ENCODE measurements at regions not wholly inside any gene's neighbourhood (a gene's known extent, or its start where the extent isn't known, plus 50 kb on each side); places are given as distances from the start of the nearest gene placed in this dataset.
"Not testable (repeated sequence)": the region's sequence is repeated elsewhere in the genome, so short reads cannot be mapped to it uniquely, and the experiment has no call there.

DNA sequence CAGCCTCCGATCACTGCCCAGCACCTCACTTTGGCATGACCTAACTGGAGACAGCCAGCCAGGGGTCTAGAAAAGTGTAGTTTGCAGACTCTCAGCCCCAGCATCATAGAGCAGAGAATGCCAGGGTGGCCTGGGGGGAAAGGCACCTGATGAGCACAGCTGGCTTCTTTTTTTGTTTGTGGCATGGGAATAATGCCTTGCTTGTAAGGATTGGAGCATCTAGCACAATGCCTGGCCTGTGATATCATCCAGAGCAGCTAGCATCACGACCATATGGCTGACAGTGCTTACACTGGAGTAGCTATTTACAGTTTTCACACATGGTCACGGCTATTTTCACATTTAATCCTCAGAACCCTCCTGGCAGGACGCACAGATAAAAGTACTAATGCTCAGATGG lies 594.8 kb upstream of the B3GAT1 start:
- DNase-seq (ENCODE audit: extremely low spot score): no peak
- CTCF ChIA-PET: no interaction called here
- POLR2A ChIA-PET: no interaction called here
- TF ChIP-seq CTBP1 (IDR thresholded peaks at IDR 0.05; ENCODE audit: borderline replicate concordance) (no peak), ZNF384 (IDR thresholded peaks at IDR 0.05) (no peak), FOXK2 (IDR thresholded peaks at IDR 0.05) (no peak), FOXM1 (IDR thresholded peaks at IDR 0.05; ENCODE audit: borderline replicate concordance) (no peak), BHLHE40 (IDR thresholded peaks at IDR 0.05; ENCODE audit: borderline replicate concordance) (no peak), HDGF (IDR thresholded peaks at IDR 0.05; ENCODE audit: borderline replicate concordance) (no peak), ARNT (IDR thresholded peaks at IDR 0.05) (no peak), NFRKB (IDR thresholded peaks at IDR 0.05) (no peak), L3MBTL2 (conservative IDR thresholded peaks at IDR 0.05) (no peak), PKNOX1 (IDR thresholded peaks at IDR 0.05) (no peak), SUZ12 (IDR thresholded peaks at IDR 0.05) (no peak), FOXA1 (IDR thresholded peaks at IDR 0.05) (no peak), TARDBP (IDR thresholded peaks at IDR 0.05) (no peak), SP1 (IDR thresholded peaks at IDR 0.05) (no peak), ELF4 (IDR thresholded peaks at IDR 0.05) (no peak), LEF1 (IDR thresholded peaks at IDR 0.05; ENCODE audit: borderline replicate concordance) (no peak)

- no peak for DNase-seq (ENCODE audit: extremely low spot score)
- no peak for TF ChIP-seq SUZ12 (IDR thresholded peaks at IDR 0.05)
- TF ChIP-seq ELF4 (IDR thresholded peaks at IDR 0.05): no peak
- no peak for TF ChIP-seq CTBP1 (IDR thresholded peaks at IDR 0.05; ENCODE audit: borderline replicate concordance)
- TF ChIP-seq FOXA1 (IDR thresholded peaks at IDR 0.05): no peak
- TF ChIP-seq SP1 (IDR thresholded peaks at IDR 0.05): no peak
- TF ChIP-seq L3MBTL2 (conservative IDR thresholded peaks at IDR 0.05): no peak
- no peak for TF ChIP-seq FOXM1 (IDR thresholded peaks at IDR 0.05; ENCODE audit: borderline replicate concordance)
- TF ChIP-seq NFRKB (IDR thresholded peaks at IDR 0.05): no peak
- TF ChIP-seq BHLHE40 (IDR thresholded peaks at IDR 0.05; ENCODE audit: borderline replicate concordance): no peak
- ChIA-PET CTCF (no interaction called here), POLR2A (no interaction called here)
These were observed 592.5 kb upstream of the B3GAT1 start for GRCh38 chr11:135004495-135004894.

GRCh38 chr11:135002236-135002635 lies 590.2 kb upstream of the B3GAT1 start:
- no peak for TF ChIP-seq HDGF (IDR thresholded peaks at IDR 0.05; ENCODE audit: borderline replicate concordance)
- TF ChIP-seq SUZ12 (IDR thresholded peaks at IDR 0.05): no peak
- no peak for TF ChIP-seq FOXM1 (IDR thresholded peaks at IDR 0.05; ENCODE audit: borderline replicate concordance)
- no peak for TF ChIP-seq PKNOX1 (IDR thresholded peaks at IDR 0.05)
- TF ChIP-seq BHLHE40 (IDR thresholded peaks at IDR 0.05; ENCODE audit: borderline replicate concordance): no peak
- TF ChIP-seq SP1 (IDR thresholded peaks at IDR 0.05): no peak
- no peak for TF ChIP-seq NFRKB (IDR thresholded peaks at IDR 0.05)
- no peak for TF ChIP-seq FOXK2 (IDR thresholded peaks at IDR 0.05)
- no peak for TF ChIP-seq TARDBP (IDR thresholded peaks at IDR 0.05)
- no peak for TF ChIP-seq FOXA1 (IDR thresholded peaks at IDR 0.05)
- no peak for TF ChIP-seq ARNT (IDR thresholded peaks at IDR 0.05)
- no peak for TF ChIP-seq ELF4 (IDR thresholded peaks at IDR 0.05)
- POLR2A ChIA-PET: no interaction called here
- CTCF ChIA-PET: no interaction called here
- DNase-seq (ENCODE audit: extremely low spot score): no peak

GRCh38 chr11:135001581-135001980 lies 589.5 kb upstream of the B3GAT1 start:
- no peak for DNase-seq (ENCODE audit: extremely low spot score)
- TF ChIP-seq ARNT (IDR thresholded peaks at IDR 0.05): no peak
- no peak for TF ChIP-seq CTBP1 (IDR thresholded peaks at IDR 0.05; ENCODE audit: borderline replicate concordance)
- no peak for TF ChIP-seq ELF4 (IDR thresholded peaks at IDR 0.05)
- TF ChIP-seq ZNF384 (IDR thresholded peaks at IDR 0.05): no peak
- no peak for TF ChIP-seq BHLHE40 (IDR thresholded peaks at IDR 0.05; ENCODE audit: borderline replicate concordance)
- TF ChIP-seq NFRKB (IDR thresholded peaks at IDR 0.05): no peak
- TF ChIP-seq HDGF (IDR thresholded peaks at IDR 0.05; ENCODE audit: borderline replicate concordance): no peak
- no peak for TF ChIP-seq SP1 (IDR thresholded peaks at IDR 0.05)
- TF ChIP-seq SUZ12 (IDR thresholded peaks at IDR 0.05): no peak
- TF ChIP-seq TARDBP (IDR thresholded peaks at IDR 0.05): no peak
- TF ChIP-seq PKNOX1 (IDR thresholded peaks at IDR 0.05): no peak
- no peak for TF ChIP-seq L3MBTL2 (conservative IDR thresholded peaks at IDR 0.05)
- TF ChIP-seq FOXM1 (IDR thresholded peaks at IDR 0.05; ENCODE audit: borderline replicate concordance): no peak
- TF ChIP-seq FOXA1 (IDR thresholded peaks at IDR 0.05): no peak
- TF ChIP-seq FOXK2 (IDR thresholded peaks at IDR 0.05): no peak
- TF ChIP-seq LEF1 (IDR thresholded peaks at IDR 0.05; ENCODE audit: borderline replicate concordance): no peak
- CTCF ChIA-PET: no interaction called here
- POLR2A ChIA-PET: no interaction called here

DNA sequence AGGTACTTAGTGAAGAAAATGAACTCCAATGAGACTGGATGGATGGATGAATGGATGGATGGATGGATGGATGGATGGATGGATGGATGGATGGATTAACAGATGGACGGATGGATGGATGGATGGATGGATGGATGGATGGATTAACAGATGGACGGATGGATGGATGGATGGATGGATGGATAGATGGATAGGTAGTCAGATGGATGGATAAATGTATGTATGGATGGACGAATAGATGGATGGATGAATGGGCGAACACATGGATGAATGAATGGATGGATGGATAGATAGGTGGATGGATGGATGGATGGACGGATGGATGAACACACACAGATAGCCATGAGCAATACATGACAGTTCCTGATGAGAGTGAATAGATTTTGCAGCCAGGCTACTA lies 589.0 kb upstream of the B3GAT1 start:
- POLR2A ChIA-PET, CTCF ChIA-PET: not testable (repeated sequence)

GRCh38 chr11:134999590-134999989 lies 587.5 kb upstream of the B3GAT1 start:
- TF ChIP-seq FOXA1 (IDR thresholded peaks at IDR 0.05) (no peak), CTBP1 (IDR thresholded peaks at IDR 0.05; ENCODE audit: borderline replicate concordance) (no peak), SP1 (IDR thresholded peaks at IDR 0.05) (no peak), SUZ12 (IDR thresholded peaks at IDR 0.05) (no peak), ARNT (IDR thresholded peaks at IDR 0.05) (no peak), ELF4 (IDR thresholded peaks at IDR 0.05) (no peak), FOXM1 (IDR thresholded peaks at IDR 0.05; ENCODE audit: borderline replicate concordance) (no peak), L3MBTL2 (conservative IDR thresholded peaks at IDR 0.05) (no peak), TARDBP (IDR thresholded peaks at IDR 0.05) (no peak), HDGF (IDR thresholded peaks at IDR 0.05; ENCODE audit: borderline replicate concordance) (no peak), NFRKB (IDR thresholded peaks at IDR 0.05) (no peak), FOXK2 (IDR thresholded peaks at IDR 0.05) (no peak), PKNOX1 (IDR thresholded peaks at IDR 0.05) (no peak)
- CTCF ChIA-PET: interaction anchor here (0.7 to 1.2 kb wide), 2 partner anchors 8 to 131 kb away, joined by 3 read pairs; no protein-coding TSS in a partner anchor
- POLR2A ChIA-PET: interaction anchor here (0.6 kb wide), 1 partner anchor 1011 kb away, joined by 4 read pairs; no protein-coding TSS in a partner anchor
- DNase-seq (ENCODE audit: extremely low spot score): no peak

More for the DNA sequence above, 589.0 kb upstream of the B3GAT1 start:
- DNase-seq (ENCODE audit: extremely low spot score): not testable (repeated sequence)
